BJ (cell line): ENCODE measurements at regions not wholly inside any gene's neighbourhood (a gene's known extent, or its start where the extent isn't known, plus 50 kb on each side); places are given as distances from the start of the nearest gene placed in this dataset.

Source experiments
- CTCF ChIA-PET: fragments of 350-600 bp; formaldehyde crosslinking; extraction: SDS; loops from one replicate; lab custom pipeline; 2021; ENCODE audit warnings: antibody characterized with exemption, inconsistent platforms; lab: Yijun Ruan, JAX
- POLR2A ChIA-PET: fragments of 300-600 bp; sonication (Branson Sonifier 250); formaldehyde crosslinking; extraction: SDS; loops from one replicate; lab custom pipeline; 2021; ENCODE audit warnings: antibody characterized with exemption; lab: Charles Lee
- DNase-seq: peaks from one replicate; pipeline ENCODE4 v3.0.0-alpha.2; 2011; ENCODE audit warnings: low read depth
- H3K27me3 ChIP-seq: 2 replicates; pipeline ENCODE4 v1.6.0; 2011; ENCODE audit warnings: low read length; ENCODE audit not compliant: control insufficient read depth, insufficient read depth
- H3K36me3 ChIP-seq: 2 replicates; pipeline ENCODE4 v1.5.1; 2011; ENCODE audit warnings: low read length; ENCODE audit not compliant: control insufficient read depth, insufficient read depth
- H3K4me3 ChIP-seq: 2 replicates; pipeline ENCODE4 v1.5.1; 2011; ENCODE audit warnings: low read depth, mild to moderate bottlenecking, control low read depth, low read length
- CTCF ChIP-seq: IDR thresholded peaks from 2 replicates; pipeline ENCODE4 v1.5.1; 2011; ENCODE audit warnings: low read depth, mild to moderate bottlenecking, control low read depth, inconsistent platforms, low read length, moderate library complexity; ENCODE audit not compliant: insufficient read depth

- CTCF ChIA-PET, result interaction anchor here (1.0 kb wide), 1 partner anchor 23 kb away, joined by 3 read pairs; no protein-coding TSS in a partner anchor
Measured at GRCh38 chr4:137203601-137204000, 328.7 kb downstream of the PCDH18 start.

GRCh38 chr4:137200322-137200721 lies 332.0 kb downstream of the PCDH18 start:
- DNase-seq, result no peak
- ChIA-PET CTCF (no interaction called here), POLR2A (no interaction called here)
- Histone ChIP-seq H3K4me3 (no peak overlapping the region), H3K27me3 (no peaks in the 10 kb centered on the region), H3K36me3 (no peaks in the 10 kb centered on the region)
- no peak for TF ChIP-seq CTCF

More at GRCh38 chr4:137203601-137204000, 328.7 kb downstream of the PCDH18 start:
- Histone ChIP-seq H3K36me3 (no peaks in the 10 kb centered on the region), H3K4me3 (no peak overlapping the region), H3K27me3 (no peaks in the 10 kb centered on the region)
- TF ChIP-seq CTCF, result no peak
- POLR2A ChIA-PET, result no interaction called here
- DNase-seq, result no peak

GRCh38 chr4:137198791-137199190 lies 333.5 kb downstream of the PCDH18 start:
- ChIA-PET POLR2A (no interaction called here), CTCF (no interaction called here)
- Histone ChIP-seq H3K36me3 (no peaks in the 10 kb centered on the region), H3K4me3 (no peak overlapping the region), H3K27me3 (no peaks in the 10 kb centered on the region)
- TF ChIP-seq CTCF, result no peak
- DNase-seq, result no peak

- TF ChIP-seq CTCF, result no peak
- POLR2A ChIA-PET, result no interaction called here
- Histone ChIP-seq H3K27me3 (no peaks in the 10 kb centered on the region), H3K36me3 (no peaks in the 10 kb centered on the region), H3K4me3 (no peak overlapping the region)
- no peak for DNase-seq
- CTCF ChIA-PET, result no interaction called here
Measured at GRCh38 chr4:137194670-137195069, 337.6 kb downstream of the PCDH18 start.

GRCh38 chr4:137193564-137193963 lies 338.7 kb downstream of the PCDH18 start:
- POLR2A ChIA-PET, result no interaction called here
- CTCF ChIA-PET, result no interaction called here
- DNase-seq, result no peak
- Histone ChIP-seq H3K27me3 (no peaks in the 10 kb centered on the region), H3K4me3 (no peak overlapping the region), H3K36me3 (no peaks in the 10 kb centered on the region)
- no peak for TF ChIP-seq CTCF
